Psoas muscle (tissue), 7 donors: ENCODE measurements at regions not wholly inside any gene's neighbourhood (a gene's known extent, or its start where the extent isn't known, plus 50 kb on each side); places are given as distances from the start of the nearest gene placed in this dataset.

Experiments used
- ATAC-seq, 4 donors: fragments of 200-7000 bp; cut with Tn5 transposase; one replicate each; pipeline ENCODE4 v1.9.1; 2020; ENCODE audit warnings: moderate library complexity in 3 of 4, mild to moderate bottlenecking in 2 of 4
- DNase-seq, 2 donors: peaks; one replicate each; pipeline ENCODE4 v3.0.0-alpha.2; 2020
- H3K27ac ChIP-seq: fragments of 200-600 bp; one replicate; pipeline ENCODE4 v1.8.0; 2022
- H3K27me3 ChIP-seq, 3 donors: fragments of 200-600 bp in 1 of 3; one replicate each; pipeline versions ENCODE4 v1.6.1 to v1.8.0; 2013 to 2022; ENCODE audit warnings: low read length in 2 of 3, mild to moderate bottlenecking in 2 of 3, moderate library complexity in 1 of 3; ENCODE audit not compliant: insufficient read depth in 3 of 3
- H3K36me3 ChIP-seq, 2 donors: fragments of 200-600 bp in 1 of 2; one replicate each; pipeline versions ENCODE4 v1.6.1 to v1.8.0; 2013 to 2022; ENCODE audit warnings: low read depth in 1 of 2, mild to moderate bottlenecking in 1 of 2, moderate library complexity in 1 of 2; ENCODE audit not compliant: insufficient read depth in 1 of 2
- H3K4me1 ChIP-seq: fragments of 200-600 bp; one replicate; pipeline ENCODE4 v1.8.0; 2022
- H3K4me3 ChIP-seq: fragments of 200-600 bp; one replicate; pipeline ENCODE4 v1.8.0; 2022; ENCODE audit warnings: mild to moderate bottlenecking
- H3K9me3 ChIP-seq: fragments of 200-600 bp; one replicate; pipeline ENCODE4 v1.8.0; 2022
- CTCF ChIP-seq: fragments of 200-600 bp; IDR thresholded peaks from one replicate; pipeline ENCODE4 v1.8.0; 2022; ENCODE audit warnings: antibody characterized with exemption
- WGBS, 3 donors: extraction: QIAGEN DNeasy Blood & Tissue Kit; methylation state at CpG; one replicate each; pipeline versions ENCODE4 v1.1.6 to v1.1.7; 2013; 5-methylcytosine and 5-hydroxymethylcytosine counted together
- intact Hi-C, 2 donors: fragments of 100-400 bp; cut with DNase I; formaldehyde crosslinking; loops; one replicate each; pipeline versions ENCODE4 v1.11.0 to v1.14.2; 2022
- donor health status: healthy with polysubstance abuse.
- donor health status: DM: no; HTN: no; CAD: no; lungs with moderate emphysema.
- donor health status: Bipolar disorder and iron deficiency.
- donor health status: healthy.
- donor health status: DM: yes; HTN: yes; CAD: no.
- donor health status: DM: no; HTN: no; CAD: no.
- donor health status: DM: yes; HTN: yes; CAD: no.

GRCh38 chr1:201667479-201667878 is 128.6 kb downstream of the NAV1 start:
- no peak overlapping the region for H3K27ac ChIP-seq
- H3K9me3 ChIP-seq = no peaks in the 10 kb centered on the region
- no peak overlapping the region for H3K4me3 ChIP-seq
- H3K4me1 ChIP-seq = no peaks in the 10 kb centered on the region
- peaks cover 0 to 4% (median 2%) of the 10 kb centered on the region in 3 donors for H3K27me3 ChIP-seq
- WGBS, 3 donors = 77 to 92% (median 92%) methylated on average over 5 of the region's 5 CpGs
- intact Hi-C loops = no loop called here
- TF ChIP-seq CTCF = no peak
- no peak for DNase-seq
- no peaks in the 10 kb centered on the region for H3K36me3 ChIP-seq
- ATAC-seq = no peak

GRCh38 chr1:201670517-201670916 is 131.6 kb downstream of the NAV1 start:
- Histone ChIP-seq H3K9me3 (no peaks in the 10 kb centered on the region), H3K27ac (no peak overlapping the region), H3K4me3 (no peak overlapping the region), H3K36me3 (no peaks in the 10 kb centered on the region), H3K27me3 (peaks cover 0 to 4% (median 4%) of the 10 kb centered on the region in 3 donors), H3K4me1 (peaks cover 8% of the 10 kb centered on the region)
- intact Hi-C loops = no loop called here
- WGBS, 3 donors = 98 to 100% (median 100%) methylated on average over 1 of the region's 1 CpG
- no peak for DNase-seq
- ATAC-seq = no peak
- no peak for TF ChIP-seq CTCF

GRCh38 chr1:201672685-201673084 is 133.8 kb downstream of the NAV1 start:
- Histone ChIP-seq H3K4me3 (no peak overlapping the region), H3K27me3 (peaks cover 0 to 4% (median 0%) of the 10 kb centered on the region in 3 donors), H3K9me3 (no peaks in the 10 kb centered on the region), H3K36me3 (no peaks in the 10 kb centered on the region), H3K4me1 (peaks cover 8% of the 10 kb centered on the region), H3K27ac (no peak overlapping the region)
- TF ChIP-seq CTCF = no peak
- intact Hi-C loops = no loop called here
- peak in 1 of 2 donors; percentile 16 for DNase-seq
- no peak for ATAC-seq
- 55 to 67% (median 64%) methylated on average over 8 of the region's 8 CpGs for WGBS, 3 donors

- WGBS, 3 donors = 55 to 77% (median 57%) methylated on average over 9 of the region's 9 CpGs
- DNase-seq = peak in 1 of 2 donors; percentile 19
- Histone ChIP-seq H3K4me1 (peaks cover 8% of the 10 kb centered on the region), H3K27ac (no peak overlapping the region), H3K27me3 (peaks cover 0 to 4% (median 0%) of the 10 kb centered on the region in 3 donors), H3K36me3 (no peaks in the 10 kb centered on the region), H3K4me3 (no peak overlapping the region), H3K9me3 (no peaks in the 10 kb centered on the region)
- intact Hi-C loops = no loop called here
- no peak for TF ChIP-seq CTCF
- ATAC-seq = no peak
These were observed 134.2 kb downstream of the NAV1 start for GRCh38 chr1:201673093-201673492.

GRCh38 chr1:201673915-201674314 is 135.0 kb downstream of the NAV1 start:
- Histone ChIP-seq H3K27me3 (peaks cover 0 to 2% (median 0%) of the 10 kb centered on the region in 3 donors), H3K27ac (no peak overlapping the region), H3K4me3 (no peak overlapping the region), H3K4me1 (peaks cover 8% of the 10 kb centered on the region), H3K36me3 (no peaks in the 10 kb centered on the region), H3K9me3 (no peaks in the 10 kb centered on the region)
- 80 to 95% (median 81%) methylated on average over 5 of the region's 5 CpGs for WGBS, 3 donors
- intact Hi-C loops = no loop called here
- DNase-seq (peak in 1 of 2 donors; percentile 16), ATAC-seq (no peak)
- no peak for TF ChIP-seq CTCF
